Endodermal cell (in vitro differentiated cells): ENCODE measurements at regions not wholly inside any gene's neighbourhood (a gene's known extent, or its start where the extent isn't known, plus 50 kb on each side); places are given as distances from the start of the nearest gene placed in this dataset.

Source experiments
- DNase-seq: peaks from one replicate; pipeline ENCODE4 v3.0.0-alpha.2; 2017
- H3K27ac ChIP-seq: 2 replicates; pipeline ENCODE4 v1.5.1; 2013; ENCODE audit warnings: mild to moderate bottlenecking, low read depth, low read length, moderate library complexity
- H3K27me3 ChIP-seq: 2 replicates; pipeline ENCODE4 v1.6.1; 2013; ENCODE audit warnings: mild to moderate bottlenecking, low read length, moderate library complexity; ENCODE audit not compliant: insufficient read depth, control insufficient read depth, poor library complexity, severe bottlenecking
- H3K36me3 ChIP-seq: 2 replicates; pipeline ENCODE4 v1.7.0; 2013; ENCODE audit warnings: mild to moderate bottlenecking, low read length, moderate library complexity; ENCODE audit not compliant: control insufficient read depth, insufficient read depth
- H3K4me1 ChIP-seq: one replicate; pipeline ENCODE4 v1.7.0; 2013; ENCODE audit warnings: low read length; ENCODE audit not compliant: control insufficient read depth, insufficient read depth
- H3K4me3 ChIP-seq: 2 replicates; pipeline ENCODE4 v1.5.1; 2013; ENCODE audit warnings: mild to moderate bottlenecking, low read length, moderate library complexity
- H3K9ac ChIP-seq: 2 replicates; pipeline ENCODE4 v1.6.1; 2013; ENCODE audit warnings: mild to moderate bottlenecking, low read length, moderate library complexity; ENCODE audit not compliant: poor library complexity, severe bottlenecking; ENCODE audit errors: extremely low read depth
- H3K9me3 ChIP-seq: 2 replicates; pipeline ENCODE4 v1.6.1; 2013; ENCODE audit warnings: mild to moderate bottlenecking, low read length, moderate library complexity; ENCODE audit not compliant: control insufficient read depth
- H3K27ac Mint-ChIP-seq: 2 replicates; pipeline ENCODE4 v1.8.0; 2020; ENCODE audit warnings: mixed read lengths
- H3K27me3 Mint-ChIP-seq: 2 replicates; pipeline ENCODE4 v1.8.0; 2021; ENCODE audit warnings: mild to moderate bottlenecking, mixed read lengths; ENCODE audit not compliant: insufficient read depth
- H3K36me3 Mint-ChIP-seq: 2 replicates; pipeline ENCODE4 v1.8.0; 2020; ENCODE audit warnings: low read depth, mixed read lengths
- H3K4me1 Mint-ChIP-seq: 2 replicates; pipeline ENCODE4 v1.8.0; 2020; ENCODE audit warnings: mixed read lengths
- H3K4me3 Mint-ChIP-seq: 2 replicates; pipeline ENCODE4 v1.8.0; 2020; ENCODE audit warnings: mild to moderate bottlenecking, moderate library complexity, mixed read lengths
- H3K9me3 Mint-ChIP-seq: 2 replicates; pipeline ENCODE4 v1.8.0; 2020; ENCODE audit warnings: mild to moderate bottlenecking, mixed read lengths
- CTCF ChIP-seq: fragments of 200-600 bp; sonication (generic); conservative IDR thresholded peaks from 2 replicates; pipeline ENCODE4 v1.5.0; 2021; ENCODE audit warnings: antibody characterized with exemption, mild to moderate bottlenecking
- WGBS, 2 experiments: methylation state at CpG; one replicate each; pipeline versions ENCODE4 v1.1.5 to v1.1.7; 2013; ENCODE audit warnings: missing lambda C conversion rate in 2 of 2, mixed read lengths in 1 of 2; ENCODE audit not compliant: insufficient coverage in 1 of 2, insufficient read length in 1 of 2; 5-methylcytosine and 5-hydroxymethylcytosine counted together

GRCh38 chr6:145547594-145548335 lies 187.6 kb downstream of the EPM2A start:
- no peaks in the 10 kb centered on the region for H3K27me3 ChIP-seq
- H3K27ac ChIP-seq = no peak overlapping the region
- DNase-seq = no peak
- no peak overlapping the region for H3K9ac ChIP-seq
- H3K4me1 ChIP-seq = no peaks in the 10 kb centered on the region
- WGBS, 2 experiments = 96 to 100% methylated on average over 3 to 4 of the region's 4 CpGs
- H3K27ac Mint-ChIP-seq = no peak overlapping the region
- no peaks in the 10 kb centered on the region for H3K9me3 Mint-ChIP-seq
- no peaks in the 10 kb centered on the region for H3K9me3 ChIP-seq
- TF ChIP-seq CTCF = no peak
- H3K4me3 Mint-ChIP-seq = no peak overlapping the region
- H3K36me3 Mint-ChIP-seq = no peaks in the 10 kb centered on the region
- no peaks in the 10 kb centered on the region for H3K36me3 ChIP-seq
- H3K4me1 Mint-ChIP-seq = peaks cover 14% of the 10 kb centered on the region
- H3K27me3 Mint-ChIP-seq = peaks cover 13% of the 10 kb centered on the region
- no peak overlapping the region for H3K4me3 ChIP-seq

GRCh38 chr6:145548933-145549648 lies 186.2 kb downstream of the EPM2A start:
- Mint-ChIP-seq H3K27me3 (peaks cover 13% of the 10 kb centered on the region), H3K36me3 (peaks cover 6% of the 10 kb centered on the region), H3K4me1 (peaks cover 14% of the 10 kb centered on the region), H3K4me3 (no peak overlapping the region), H3K9me3 (peaks cover 5% of the 10 kb centered on the region), H3K27ac (no peak overlapping the region)
- Histone ChIP-seq H3K9me3 (peaks cover 7% of the 10 kb centered on the region), H3K27ac (no peak overlapping the region), H3K4me3 (no peak overlapping the region), H3K4me1 (no peaks in the 10 kb centered on the region), H3K36me3 (no peaks in the 10 kb centered on the region), H3K9ac (no peak overlapping the region), H3K27me3 (no peaks in the 10 kb centered on the region)
- no peak for TF ChIP-seq CTCF
- DNase-seq = no peak
- WGBS, 2 experiments = 96 to 100% methylated on average over 1 to 3 of the region's 3 CpGs

GRCh38 chr6:145551164-145551563 lies 184.2 kb downstream of the EPM2A start:
- H3K27ac Mint-ChIP-seq = no peak overlapping the region

More at GRCh38 chr6:145551164-145551563, 184.2 kb downstream of the EPM2A start:
- Histone ChIP-seq H3K4me1 (no peaks in the 10 kb centered on the region), H3K9me3 (peaks cover 7% of the 10 kb centered on the region), H3K9ac (no peak overlapping the region), H3K4me3 (no peak overlapping the region), H3K36me3 (no peaks in the 10 kb centered on the region), H3K27me3 (no peaks in the 10 kb centered on the region), H3K27ac (no peak overlapping the region)
- TF ChIP-seq CTCF = no peak
- DNase-seq = no peak
- Mint-ChIP-seq H3K4me3 (no peak overlapping the region), H3K36me3 (peaks cover 6% of the 10 kb centered on the region), H3K9me3 (peaks cover 5% of the 10 kb centered on the region), H3K4me1 (peaks cover 10% of the 10 kb centered on the region), H3K27me3 (peaks cover 7% of the 10 kb centered on the region)
